ENCODE measurements at regions not wholly inside any gene's neighbourhood (a gene's known extent, or its start where the extent isn't known, plus 50 kb on each side); places are given as distances from the start of the nearest gene placed in this dataset.

GRCh38 chrX:64843224-64843623 is 133.0 kb downstream of the ZC4H2 start:
- TF ChIP-seq CTCF (conservative IDR thresholded peaks at IDR 0.05; ENCODE audit: low read length) (no peak), EZH2phosphoT487 (IDR thresholded peaks at IDR 0.05; ENCODE audit: borderline replicate concordance) (no peak)

All from Loucy (cell line).